Hematopoietic multipotent progenitor cell treated with erythropoietin and hydrocortisone succinate and interleukin-3 and kit ligand, for 4 days (in vitro differentiated cells): ENCODE measurements at regions not wholly inside any gene's neighbourhood (a gene's known extent, or its start where the extent isn't known, plus 50 kb on each side); places are given as distances from the start of the nearest gene placed in this dataset.

Source experiments
- DNase-seq: peaks from one replicate; pipeline ENCODE4 v3.0.0-alpha.2; 2015

GRCh38 chr1:217311269-217311668, 319.6 kb downstream of the GPATCH2 start:
- DNase-seq: no peak

DNA sequence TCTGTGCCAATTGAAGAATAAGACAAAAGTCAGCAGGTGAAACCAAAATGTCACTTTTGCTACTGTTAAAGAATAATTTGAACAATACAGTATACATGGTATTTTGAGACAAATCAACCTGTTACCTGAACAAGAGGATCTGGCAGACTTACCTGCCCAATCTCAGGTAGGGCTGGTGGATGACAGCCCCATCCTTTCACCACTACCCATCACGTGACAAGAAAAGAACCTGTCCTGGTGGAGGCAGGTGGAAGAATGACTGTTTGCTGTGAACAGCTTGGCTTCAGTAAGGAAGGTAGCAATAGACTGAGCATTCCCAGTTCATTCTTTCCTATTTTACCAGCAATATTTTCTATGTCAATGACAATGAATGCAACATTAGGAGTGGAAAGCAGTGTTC, 349.6 kb downstream of the GPATCH2 start:
- no peak for DNase-seq

DNA sequence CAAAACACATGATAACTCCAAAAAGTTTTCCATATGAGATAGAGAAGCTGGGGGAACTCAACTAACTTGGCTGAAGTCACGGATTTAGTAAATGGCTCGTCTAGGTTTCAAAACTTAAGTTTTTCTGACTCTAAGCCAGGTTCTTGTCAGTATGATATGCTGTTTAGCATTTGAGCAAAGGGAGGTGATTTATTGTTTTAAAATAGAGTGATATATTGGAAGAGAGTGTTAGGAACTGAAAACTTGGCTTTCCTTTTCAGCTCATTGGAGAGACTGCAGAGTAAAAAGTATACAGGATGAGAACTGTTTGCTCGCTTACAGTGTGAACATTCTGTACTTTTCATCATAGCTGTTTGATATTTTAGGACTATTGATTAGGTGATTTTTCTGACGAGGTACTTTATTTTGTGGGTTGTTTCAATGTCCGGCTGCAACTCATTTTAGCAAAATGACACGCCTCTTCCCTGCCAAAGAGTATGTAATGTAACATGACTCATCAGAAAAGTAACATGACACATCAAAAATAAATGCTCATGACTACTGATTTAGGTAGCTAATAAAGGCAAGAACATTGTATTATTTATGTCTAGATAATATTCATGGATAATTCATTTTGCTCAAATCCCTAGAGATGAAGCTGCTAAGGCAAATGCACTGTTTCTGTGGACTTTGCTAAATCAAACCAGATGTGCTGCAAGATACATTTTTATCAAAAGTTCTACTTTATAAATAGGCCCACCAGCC, 355.1 kb downstream of the GPATCH2 start:
- no peak for DNase-seq

DNA sequence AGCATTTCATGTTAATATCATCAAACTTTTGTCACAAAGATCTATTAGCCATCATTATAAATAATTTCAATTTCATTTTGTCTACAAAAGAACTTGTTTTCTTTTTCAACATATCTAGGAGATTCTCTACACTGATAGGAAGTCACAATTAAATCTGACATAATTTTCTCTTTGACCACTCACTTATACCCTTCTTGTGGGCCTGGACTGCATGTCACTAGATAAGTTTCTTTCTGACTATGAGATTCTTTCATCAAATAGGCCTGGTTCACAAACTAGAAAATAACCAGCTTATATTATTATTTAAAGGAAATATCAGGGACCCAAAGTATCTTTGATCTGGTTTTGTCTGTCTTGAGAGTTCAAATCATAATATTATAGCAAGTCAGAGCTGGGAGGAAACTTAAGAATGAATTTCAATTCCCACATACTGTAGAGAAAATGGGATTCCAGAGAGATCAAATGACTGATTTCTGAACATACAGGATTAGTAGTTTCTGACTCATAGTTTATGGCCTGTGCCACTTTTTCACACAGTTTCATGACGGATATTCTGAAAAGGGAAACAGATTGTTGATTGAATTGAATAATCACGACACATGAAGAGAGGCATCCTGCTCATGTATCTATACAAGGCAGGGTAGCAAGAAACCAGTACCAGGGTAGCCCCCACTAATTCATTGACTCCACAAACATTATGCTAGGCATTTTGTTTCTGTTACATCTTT, 355.8 kb downstream of the GPATCH2 start:
- DNase-seq: no peak

- DNase-seq: no peak
Measured at GRCh38 chr1:217274416-217274815, 356.5 kb downstream of the GPATCH2 start.

- DNase-seq: no peak
Measured at GRCh38 chr1:217273866-217274265, 357.0 kb downstream of the GPATCH2 start.

DNA sequence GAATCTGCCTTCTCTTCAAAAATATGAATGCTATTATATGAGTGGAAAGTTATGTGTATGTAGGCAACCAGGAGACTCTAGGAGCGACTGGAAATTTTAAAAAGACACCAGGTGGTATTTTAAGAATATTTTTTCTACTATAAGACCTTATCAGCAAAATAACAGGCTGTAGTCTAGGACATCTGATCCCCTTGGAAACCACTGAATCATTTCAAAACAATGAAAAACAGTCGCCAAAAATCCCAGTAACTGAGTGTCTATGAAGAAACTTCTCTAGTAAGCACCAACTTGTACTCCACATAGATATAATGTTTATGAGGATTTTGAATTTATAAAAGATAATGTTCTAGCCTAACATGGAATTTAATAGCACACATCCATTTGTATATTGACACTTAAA, 358.5 kb downstream of the GPATCH2 start:
- no peak for DNase-seq

DNA sequence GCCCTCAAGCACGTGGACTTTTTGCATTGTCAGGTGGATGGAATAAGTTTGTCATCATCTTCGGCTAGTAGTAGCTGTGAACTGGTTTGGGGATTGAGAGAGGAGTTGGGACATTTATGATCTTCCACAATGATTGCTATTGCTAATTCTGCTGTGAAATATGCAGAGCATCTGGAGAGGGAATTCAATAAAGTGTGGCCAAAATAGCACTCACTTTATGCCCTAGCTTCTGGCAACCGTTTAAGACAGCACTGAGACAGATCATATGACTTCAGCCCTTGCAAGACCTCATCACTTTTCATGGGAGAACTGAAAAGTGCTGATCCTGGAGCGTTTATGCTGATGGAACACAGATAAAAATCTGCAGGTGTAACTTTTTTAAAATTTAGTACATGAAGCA, 360.8 kb downstream of the GPATCH2 start:
- DNase-seq: no peak

GRCh38 chr1:217268058-217268457, 362.8 kb downstream of the GPATCH2 start:
- DNase-seq: no peak

- no peak for DNase-seq
Measured at GRCh38 chr1:217261636-217262035, 369.3 kb downstream of the GPATCH2 start.

GRCh38 chr1:217260676-217261075, 370.2 kb downstream of the GPATCH2 start:
- DNase-seq: no peak

DNA sequence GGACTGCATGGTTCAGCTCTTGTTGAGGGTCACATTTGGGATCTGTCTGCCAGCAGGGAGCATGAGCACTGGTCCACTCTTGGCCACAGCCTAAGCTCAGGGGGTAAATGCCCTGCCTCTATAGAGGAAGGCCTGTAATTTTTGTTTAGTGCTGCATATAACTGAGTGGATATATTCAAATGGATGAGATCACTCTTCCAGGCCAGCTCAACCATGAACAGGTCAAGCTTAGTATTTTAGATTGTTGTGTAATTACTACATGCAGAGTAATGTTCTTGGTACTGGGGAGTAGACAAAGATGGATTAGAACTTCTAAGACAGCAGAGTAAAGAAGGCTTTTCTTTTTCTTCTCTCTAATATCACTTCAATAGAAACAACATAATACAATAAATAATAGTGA, 376.9 kb downstream of the GPATCH2 start:
- no peak for DNase-seq

DNA sequence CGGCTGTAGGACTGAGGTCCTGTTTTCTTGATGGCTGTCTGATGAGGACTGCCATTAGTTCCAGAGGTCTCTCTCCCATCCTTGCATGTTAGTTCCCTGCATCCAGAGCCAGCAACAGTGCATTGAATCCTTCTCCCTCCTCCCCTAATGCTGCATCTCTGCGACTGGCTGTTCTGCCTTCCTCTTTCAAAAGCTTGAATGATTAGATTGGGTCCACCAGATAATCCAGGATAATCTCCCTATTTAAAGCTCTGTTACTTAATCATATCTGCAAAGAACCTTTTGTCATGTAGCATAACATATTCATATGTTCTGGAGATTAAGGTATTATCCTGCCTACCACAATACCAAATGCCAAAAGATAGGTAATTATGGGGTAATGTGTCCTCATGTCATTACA, 377.5 kb downstream of the GPATCH2 start:
- DNase-seq: no peak

DNA sequence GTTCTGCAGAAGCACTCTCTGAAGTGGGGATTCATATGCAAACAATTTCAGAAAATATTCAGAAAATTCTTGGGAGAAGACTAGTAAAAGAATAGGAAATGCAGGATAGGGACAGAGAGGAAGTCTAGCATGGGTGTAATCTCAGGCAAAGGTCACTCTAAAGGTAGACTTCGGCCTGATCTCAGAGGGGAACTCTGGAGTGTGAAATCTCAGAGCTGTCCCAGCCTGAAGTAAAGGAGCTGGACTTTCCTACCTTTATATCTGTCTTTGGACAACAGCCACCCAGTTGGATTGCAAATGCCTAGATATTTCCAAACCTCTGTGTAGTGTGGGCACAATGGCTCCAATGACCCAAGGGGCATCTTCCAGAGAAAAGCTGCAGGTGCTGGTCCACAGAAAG, 379.8 kb downstream of the GPATCH2 start:
- no peak for DNase-seq

- DNase-seq: no peak
Measured at GRCh38 chr1:217249857-217250256, 381.0 kb downstream of the GPATCH2 start.

DNA sequence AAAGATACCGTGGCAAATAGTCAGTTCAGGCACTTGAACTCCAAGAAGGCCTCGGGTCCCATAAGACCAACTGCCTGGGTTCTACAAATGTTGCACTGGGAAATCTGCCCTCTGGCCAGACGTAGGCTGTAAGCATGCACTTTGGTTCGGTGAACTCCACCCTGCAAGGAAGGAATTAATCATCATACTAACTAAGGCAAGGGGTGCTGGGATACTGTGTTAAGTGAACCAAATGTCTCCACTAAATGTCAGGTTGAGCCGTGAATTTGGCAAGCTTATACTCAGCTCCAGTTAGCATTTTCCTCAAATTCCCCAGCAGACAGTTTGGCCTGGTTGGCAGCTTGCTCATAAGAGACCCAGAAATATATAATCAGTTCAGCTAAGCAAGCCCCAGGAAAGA, 385.9 kb downstream of the GPATCH2 start:
- no peak for DNase-seq

GRCh38 chr1:217240656-217241055, 390.2 kb downstream of the GPATCH2 start:
- no peak for DNase-seq

DNA sequence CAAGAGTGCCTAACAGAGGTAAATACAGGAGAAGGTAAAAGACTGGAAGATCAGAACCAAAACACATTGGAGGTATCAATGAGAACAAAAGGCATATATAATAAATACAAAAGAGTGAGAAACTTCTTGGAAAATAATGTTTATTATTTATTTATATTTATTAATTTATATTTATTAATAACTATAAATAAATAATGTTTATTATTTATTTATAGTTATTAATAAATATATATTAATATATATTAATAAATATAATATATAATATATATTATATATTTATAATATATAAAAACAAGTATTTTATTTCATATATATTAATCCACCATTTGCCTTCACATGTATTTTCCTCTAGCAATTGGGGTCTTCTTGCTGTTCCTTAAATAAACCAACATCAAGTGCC, 391.9 kb downstream of the GPATCH2 start:
- no peak for DNase-seq

- no peak for DNase-seq
Measured at GRCh38 chr1:217230412-217230811, 400.5 kb downstream of the GPATCH2 start.

DNA sequence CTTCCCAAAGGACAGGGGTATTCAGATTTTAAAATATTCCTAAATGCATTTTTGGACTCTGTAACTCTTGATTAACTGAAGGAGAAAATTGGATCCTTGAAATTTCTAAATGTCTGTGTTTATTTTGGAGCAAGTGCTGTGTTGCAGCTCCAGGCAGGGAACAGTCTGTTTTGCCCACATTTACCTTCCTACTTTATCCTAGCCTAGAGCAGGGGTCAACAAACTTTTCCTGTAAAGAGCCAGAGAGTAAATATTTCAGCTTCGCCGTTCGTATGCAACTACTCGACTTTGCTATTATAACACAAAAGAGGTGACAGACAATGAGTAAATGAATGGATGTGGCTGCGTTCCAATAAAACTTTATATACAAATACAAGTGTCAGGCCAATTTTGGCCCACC, 402.2 kb downstream of the GPATCH2 start:
- DNase-seq: no peak

GRCh38 chr1:217224201-217224600, 406.7 kb downstream of the GPATCH2 start:
- no peak for DNase-seq

GRCh38 chr1:217214551-217214950, 416.3 kb downstream of the GPATCH2 start:
- DNase-seq: no peak

DNA sequence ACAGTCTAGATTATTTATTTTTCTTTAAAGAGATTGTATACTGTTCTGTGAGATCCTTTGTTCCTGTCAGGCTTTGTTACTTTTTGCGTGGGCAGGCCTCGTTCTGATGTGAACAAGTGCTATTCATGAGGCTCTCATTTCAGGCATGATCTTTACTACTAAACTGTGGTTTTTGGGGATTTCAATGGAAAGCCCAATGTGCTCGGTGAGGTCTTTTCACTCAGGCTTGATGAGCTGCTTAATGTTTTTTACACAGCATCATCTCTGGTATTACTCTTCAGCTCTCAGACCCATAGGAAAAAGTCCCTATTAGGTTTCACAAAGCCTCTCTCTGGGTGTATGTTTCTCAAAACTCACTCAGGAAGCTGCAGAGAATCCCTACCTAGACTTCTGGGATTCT, 419.4 kb downstream of the GPATCH2 start:
- DNase-seq: no peak

DNA sequence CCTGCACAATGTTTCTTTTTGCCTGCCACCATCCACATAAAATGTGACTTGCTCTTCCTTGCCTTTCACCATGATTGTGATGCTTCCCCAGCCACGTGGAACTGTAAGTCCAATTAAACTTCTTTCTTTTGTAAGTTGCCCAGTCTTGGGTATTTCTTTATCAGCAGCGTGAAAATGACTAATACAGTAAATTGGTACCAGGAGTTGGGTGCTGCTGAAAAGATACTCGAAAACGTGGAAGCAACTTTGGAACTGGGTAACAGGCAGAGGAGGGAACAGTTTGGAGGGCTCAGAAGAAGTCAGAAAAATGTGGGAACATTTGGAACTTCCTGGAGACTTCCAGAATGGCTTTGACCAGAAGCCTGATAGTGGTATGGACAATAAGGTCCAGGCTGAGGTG, 425.3 kb downstream of the GPATCH2 start:
- DNase-seq: no peak

DNA sequence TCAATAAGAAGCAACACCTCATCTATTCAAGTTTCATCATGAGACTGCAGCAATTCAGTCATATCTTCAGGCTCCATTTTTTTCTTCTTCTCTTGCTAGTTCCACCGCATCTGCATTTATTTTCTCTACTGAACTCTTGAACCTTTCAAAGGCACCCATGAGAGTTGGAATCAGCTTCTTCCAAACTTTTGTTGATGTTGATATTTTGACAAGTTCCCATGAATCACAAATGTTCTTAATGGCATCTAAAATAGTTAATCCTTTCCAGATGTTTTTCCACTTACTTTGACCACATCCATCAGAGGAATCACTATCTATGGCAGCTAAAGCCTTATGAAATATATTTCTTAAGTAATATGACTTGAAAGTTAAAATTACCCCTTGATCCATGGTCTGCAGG, 434.3 kb downstream of the GPATCH2 start:
- DNase-seq: no peak
